T-helper 2 cell (primary cell): ENCODE measurements at regions not wholly inside any gene's neighbourhood (a gene's known extent, or its start where the extent isn't known, plus 50 kb on each side); places are given as distances from the start of the nearest gene placed in this dataset.
A peak's percentile ranks its signal among the peaks of the same experiment; 100 is the strongest.
"Not testable (repeated sequence)": the region's sequence is repeated elsewhere in the genome, so short reads cannot be mapped to it uniquely, and the experiment has no call there.

ENCODE experiments used
- DNase-seq, 5 experiments: peaks; one replicate each; pipeline versions ENCODE4 v3.0.0 to v3.0.0-alpha.2; 2012 to 2022

DNA sequence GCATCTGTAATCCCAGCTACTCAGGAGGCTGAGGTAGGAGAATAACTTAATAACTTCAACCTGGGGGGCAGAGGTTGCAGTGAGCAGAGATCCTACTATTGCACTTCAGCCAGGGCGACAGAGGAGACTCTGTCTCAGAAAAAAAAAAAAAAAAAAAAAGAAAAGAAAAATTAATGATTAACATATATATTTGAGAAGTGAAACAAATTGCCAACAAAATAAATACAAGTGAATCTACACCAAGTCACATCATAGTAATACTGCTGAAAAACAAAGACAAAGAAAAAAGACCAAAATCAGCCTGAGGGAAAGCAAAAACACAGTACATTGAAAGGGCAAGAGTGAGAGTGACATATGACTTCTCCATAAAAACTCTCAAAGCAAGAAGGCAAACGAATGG lies 123.7 kb downstream of the CASP12 start:
- no peak for DNase-seq

DNA sequence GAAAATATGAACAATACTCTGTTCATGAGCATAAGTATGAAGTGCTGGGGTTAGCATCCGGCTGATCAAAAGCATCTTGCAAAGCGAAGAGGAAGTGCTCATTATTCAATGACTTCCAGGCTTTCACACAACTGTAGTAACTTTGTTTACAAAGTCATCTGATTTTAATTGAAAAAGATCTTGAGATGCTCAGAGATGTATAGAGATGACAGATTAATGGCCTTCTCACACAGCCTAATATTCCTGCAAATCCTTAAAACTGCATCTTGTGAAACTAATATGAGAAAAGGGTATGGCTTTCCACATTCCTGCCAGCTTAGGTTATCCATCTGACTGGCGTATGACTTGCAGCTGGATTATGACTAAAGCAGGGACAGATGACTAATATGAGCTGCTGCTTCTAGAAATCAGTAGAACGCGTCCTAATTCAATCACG lies 125.4 kb downstream of the CASP12 start:
- peak in 1 of 5 experiments; percentile 49 for DNase-seq

DNA sequence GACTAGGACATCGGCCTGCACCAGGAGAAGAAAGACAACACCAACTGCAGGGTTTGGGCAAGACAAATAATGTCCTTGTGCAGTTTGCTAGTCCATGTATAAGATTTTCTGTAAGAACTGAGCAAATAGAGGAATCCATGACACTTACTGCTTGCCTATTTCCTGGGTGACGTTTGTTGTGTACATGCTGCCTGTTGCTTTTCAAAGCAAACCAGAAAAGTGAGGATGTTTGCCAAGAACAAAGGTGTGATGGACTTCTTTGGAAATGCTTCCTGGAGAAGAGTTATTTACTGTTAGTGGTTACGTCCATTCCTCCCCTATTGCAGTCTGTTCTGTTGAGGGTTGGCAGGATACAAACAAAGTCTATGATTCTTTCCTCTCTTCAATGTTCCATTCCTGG lies 126.5 kb downstream of the CASP12 start:
- no peak for DNase-seq

DNA sequence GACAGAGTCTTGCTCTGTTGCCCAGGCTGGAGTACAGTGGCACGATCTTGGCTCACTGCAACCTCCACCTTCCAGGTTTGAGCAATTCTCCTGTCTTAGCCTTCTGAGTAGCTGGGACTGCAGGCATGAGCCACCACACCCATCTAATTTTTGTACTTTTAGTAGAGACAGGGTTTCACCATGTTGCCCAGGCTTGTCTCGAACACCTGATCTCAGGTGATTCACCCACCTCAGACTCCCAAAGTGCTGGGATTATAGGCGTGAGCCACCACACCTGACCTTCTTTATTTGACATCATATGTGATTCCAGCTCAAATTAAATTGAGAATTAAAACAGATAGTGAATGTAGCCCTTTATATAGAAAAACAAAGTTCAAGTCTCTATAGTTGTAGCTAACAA lies 127.2 kb downstream of the CASP12 start:
- DNase-seq, result not testable (repeated sequence)

DNA sequence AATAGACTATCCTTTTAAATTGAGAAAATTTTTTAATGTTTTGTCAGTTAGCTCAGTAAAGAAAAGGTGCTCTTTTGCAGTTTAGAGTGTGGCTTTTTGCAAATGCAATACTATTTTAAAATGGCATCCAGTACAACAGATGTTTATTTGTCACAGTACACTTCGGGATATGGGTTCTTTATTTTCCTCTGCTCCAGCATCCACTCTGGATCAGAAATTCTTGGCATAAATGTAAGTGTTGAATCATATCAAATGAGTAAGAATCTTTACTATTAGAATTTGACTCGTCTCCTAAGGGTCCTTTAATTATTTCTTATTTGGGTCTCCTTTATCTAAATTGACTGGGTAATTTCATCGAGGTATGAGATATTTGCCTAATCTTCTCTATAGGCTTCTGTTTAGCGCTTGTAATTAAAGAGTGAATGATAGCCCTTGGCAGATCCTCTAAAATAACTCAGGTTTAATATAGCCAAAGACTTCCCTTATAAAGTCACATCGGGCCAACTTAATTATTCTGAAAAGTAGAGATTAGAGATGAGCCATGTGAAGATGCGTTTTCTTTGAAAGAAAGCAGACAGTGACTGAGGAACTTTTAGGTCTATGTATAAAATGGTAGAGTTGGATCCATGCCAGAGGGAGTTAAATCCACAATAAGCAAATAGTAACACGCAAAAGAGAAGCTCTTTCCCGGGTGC lies 132.7 kb downstream of the CASP12 start:
- no peak for DNase-seq

DNA sequence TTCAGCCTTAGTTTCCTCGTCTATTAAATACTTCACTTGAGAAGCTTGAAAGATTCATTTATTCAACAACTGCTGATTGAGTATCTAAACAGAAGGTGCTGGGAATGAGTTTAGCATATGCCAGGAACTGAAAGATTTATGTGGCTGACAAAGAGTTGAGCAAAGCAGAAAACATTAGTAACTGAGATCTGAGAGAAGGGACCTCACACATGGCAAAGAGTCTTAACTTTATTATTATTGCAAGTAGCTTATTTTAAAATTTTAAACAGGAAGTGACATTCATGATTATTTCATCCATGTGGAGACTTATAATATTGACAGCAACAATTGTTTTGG lies 133.6 kb downstream of the CASP12 start:
- peak in 1 of 5 experiments; percentile 5 for DNase-seq

DNA sequence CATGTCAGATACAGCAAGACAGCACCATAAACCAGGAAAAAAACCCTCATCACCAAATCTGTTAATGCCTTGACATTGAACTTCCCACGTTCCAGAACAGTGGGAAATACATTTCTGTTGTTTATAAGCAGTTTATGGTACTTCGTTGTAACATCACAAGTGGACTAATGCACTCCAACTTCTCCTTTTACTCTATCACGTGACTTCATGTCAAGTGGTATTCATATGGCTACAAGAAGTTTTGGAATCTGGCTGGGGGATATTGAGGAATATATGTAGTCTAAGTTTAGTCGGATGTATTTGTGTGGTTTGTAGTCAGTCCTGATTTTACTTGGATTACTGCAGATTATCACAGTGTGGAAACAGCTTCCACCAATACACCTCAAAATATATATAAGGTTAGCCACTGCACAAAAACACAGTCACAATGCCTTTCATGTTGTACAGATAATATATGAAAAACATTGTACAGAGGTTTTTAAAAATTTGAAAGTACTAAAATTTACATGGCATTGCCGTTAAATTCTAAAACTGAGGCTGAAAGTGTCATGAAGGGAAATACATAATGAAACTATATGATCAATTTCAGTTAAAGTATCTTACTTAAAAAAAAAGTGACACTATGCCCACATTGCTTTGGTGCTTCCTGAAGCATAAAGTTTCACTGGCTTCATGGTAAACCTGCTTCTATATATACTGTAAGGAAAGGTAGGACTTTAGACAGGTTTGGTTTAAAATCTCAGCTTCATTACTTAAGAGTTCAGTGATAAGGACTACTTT lies 134.1 kb downstream of the CASP12 start:
- peak in 1 of 5 experiments; percentile 19 for DNase-seq

DNA sequence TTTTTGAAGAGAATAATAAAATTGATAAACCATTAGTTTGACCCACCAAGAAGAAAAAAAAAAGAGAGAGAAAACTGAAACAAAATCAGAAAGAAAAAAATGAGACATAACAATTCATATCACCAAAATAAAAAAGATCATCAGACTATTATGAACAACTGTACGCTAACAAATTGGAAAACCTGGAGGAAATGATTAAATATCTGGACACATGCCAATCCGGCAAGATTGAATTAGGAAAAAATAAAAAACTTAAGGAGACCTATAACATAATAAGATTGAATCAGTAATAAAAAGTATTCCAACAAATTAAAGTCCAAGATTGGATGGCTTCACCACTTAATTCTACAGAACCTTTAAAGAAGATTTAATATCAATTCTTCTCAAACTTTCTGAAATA lies 136.7 kb downstream of the CASP12 start:
- DNase-seq, result no peak

DNA sequence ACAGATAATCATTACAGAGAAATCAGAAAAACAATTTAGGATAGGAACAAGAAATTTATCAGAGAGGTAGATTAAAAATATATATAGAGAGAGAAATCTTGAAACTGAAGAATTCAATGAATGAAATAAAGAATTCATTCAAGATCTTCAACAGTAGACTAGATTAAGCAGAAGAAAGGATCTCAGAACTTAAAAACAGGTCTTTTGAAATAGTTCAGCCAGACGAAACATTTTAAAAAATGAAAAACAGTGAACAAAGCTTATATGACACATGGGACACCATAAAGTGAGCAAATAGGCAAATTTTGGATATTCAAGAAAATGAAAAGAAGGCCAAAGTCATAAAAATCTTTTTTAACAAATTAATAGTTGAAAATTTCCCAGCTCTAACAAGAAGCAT lies 138.8 kb downstream of the CASP12 start:
- no peak for DNase-seq

DNA sequence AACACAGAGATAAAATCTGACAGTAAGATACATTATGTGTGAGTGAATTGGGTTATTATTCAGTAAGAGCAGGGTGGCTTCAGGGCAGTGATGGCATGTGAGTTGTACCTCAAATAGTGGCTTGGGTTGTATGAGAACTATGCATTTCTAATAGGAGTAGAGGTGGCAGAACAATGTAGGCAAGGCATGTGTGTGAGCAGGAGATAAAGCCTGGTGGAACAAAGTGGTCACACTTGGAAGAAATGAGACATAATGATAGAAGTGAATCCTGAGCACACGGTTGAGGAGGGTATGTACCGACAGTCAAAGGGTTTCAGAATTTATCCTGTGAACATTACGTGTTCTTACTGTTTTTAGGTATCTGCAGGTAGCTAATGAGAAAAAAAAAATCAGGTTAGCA lies 159.3 kb downstream of the CASP12 start:
- DNase-seq, result peak in 1 of 5 experiments; percentile 31

DNA sequence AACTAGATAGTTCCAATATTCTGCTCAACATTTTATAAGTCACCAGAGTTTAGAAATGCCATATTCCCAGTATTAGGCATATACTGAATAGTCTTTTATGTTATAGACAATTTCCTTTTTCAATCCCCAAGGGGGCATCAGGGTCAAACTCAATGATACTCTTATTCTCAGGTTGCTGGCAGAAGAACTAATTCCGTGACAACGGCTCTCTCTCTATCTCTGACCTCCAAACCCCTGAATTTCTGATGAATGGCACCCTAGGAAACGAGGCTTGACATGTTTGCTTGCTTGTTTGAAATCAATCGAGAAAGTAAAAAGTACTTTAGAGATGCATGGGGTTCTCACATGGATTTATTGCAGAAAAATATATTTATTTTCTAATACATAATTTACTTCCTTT lies 160.1 kb downstream of the CASP12 start:
- no peak for DNase-seq

DNA sequence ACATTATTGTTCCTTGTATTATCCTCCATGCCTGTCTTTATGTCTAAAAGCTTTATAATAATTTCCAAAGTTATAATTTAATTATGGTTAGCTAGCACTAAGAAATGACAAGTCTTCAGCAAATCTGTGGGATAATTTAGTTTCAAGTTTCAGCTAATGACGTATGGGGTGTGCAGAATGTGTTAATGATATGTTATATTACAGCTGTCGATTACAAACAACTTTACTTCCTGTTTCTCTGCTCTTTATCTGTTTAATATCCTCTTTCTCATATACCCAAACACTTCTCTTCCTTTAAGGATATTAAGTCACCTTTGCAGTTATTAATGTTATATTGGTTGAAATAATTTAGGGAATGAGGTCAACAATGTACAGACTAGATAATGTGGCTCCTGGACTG lies 161.8 kb downstream of the CASP12 start:
- peak in 1 of 5 experiments; percentile 8 for DNase-seq

DNA sequence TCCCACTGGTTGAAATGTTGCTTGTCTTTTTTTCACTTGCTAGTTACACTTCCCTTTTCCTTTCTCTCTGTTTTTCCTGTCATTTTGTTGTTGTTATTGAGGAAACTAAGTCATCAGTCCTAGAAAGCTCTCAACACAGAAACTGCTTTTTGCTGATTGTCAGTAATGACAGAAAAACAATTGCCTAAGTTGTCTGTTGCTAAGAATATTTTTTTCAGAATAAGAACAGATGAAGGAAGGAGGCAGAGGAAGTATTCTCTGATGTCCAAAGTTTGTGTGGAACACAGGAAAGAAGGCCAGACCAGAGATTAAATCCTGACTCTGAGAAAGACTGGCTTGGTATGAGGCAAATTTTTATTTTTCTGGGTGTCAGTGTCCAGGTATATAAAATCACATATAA lies 163.3 kb downstream of the CASP12 start:
- DNase-seq, result no peak

DNA sequence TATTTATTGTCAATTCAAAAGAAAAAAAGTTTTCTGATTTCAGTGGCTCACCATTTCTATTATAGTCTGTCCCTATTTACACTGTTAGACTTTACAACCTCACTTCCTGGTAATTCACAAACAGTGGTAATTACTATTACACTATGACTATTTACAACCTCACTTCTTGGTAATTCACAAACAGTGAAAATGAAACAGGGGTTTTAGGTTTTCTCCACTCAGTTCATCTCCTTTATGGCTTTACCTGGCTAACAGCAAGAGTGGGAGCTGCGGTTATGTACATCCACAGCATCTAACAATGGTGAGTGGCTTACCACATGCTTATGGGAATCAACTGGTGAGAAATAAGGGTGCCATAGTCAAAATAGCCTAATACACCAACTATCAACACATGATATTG lies 166.4 kb downstream of the CASP12 start:
- DNase-seq, result peak in 1 of 5 experiments; percentile 81

DNA sequence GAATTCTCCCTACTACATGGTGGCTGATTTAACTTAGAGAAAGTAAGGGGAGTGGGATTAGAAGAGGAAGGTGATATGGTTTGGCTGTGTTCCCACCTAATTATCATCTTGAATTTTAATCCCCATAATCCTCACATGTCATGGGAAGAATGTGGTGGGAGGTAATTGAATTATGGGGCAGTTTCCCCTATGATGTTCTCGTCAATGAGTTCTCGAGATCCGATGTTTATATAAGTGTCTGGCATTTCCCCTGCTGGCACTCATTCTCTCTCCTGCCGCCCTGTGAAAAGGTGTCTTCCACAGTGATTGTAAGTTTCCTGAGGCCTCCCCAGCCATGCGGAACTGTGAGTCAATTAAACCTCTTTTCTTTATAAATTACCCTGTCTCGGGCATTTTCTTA lies 169.3 kb downstream of the CASP12 start:
- no peak for DNase-seq

DNA sequence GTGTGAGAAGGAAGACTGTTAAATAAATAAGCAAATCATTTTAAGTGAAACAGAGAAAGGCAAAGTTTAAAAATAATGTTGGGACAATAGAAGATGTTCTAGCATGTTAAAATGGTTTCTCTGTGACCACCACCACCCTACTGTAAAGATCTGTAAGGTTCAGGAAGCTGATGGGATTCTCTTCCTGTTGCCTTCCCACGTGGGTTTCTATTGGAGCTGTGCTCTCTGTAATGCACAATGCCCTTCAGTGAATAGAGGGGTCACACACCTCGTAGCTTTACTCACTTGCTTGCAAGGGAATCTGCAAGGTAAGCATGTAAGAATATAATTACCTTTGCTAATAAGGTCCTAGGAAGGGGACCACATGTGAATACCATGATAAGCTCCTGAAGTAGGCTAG lies 170.5 kb downstream of the CASP12 start:
- no peak for DNase-seq

DNA sequence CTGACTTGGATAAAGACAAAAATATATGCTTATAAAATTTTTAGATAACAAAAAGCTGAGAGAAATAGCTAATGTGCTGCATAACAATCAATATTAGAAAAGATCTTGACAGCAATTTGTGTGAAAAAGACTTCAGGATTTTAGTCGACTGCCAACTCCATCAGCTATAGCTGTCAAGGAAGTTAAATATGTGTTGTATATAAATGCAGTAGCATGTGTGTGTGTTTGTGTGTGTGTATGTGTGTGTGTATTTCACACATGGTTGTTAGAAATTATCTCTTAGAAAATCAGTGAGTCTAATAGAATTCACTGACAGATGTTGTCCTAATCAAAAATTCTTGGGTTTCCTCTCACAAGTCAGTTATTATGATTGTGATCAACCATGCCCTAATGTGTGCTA lies 171.2 kb downstream of the CASP12 start:
- DNase-seq, result no peak

DNA sequence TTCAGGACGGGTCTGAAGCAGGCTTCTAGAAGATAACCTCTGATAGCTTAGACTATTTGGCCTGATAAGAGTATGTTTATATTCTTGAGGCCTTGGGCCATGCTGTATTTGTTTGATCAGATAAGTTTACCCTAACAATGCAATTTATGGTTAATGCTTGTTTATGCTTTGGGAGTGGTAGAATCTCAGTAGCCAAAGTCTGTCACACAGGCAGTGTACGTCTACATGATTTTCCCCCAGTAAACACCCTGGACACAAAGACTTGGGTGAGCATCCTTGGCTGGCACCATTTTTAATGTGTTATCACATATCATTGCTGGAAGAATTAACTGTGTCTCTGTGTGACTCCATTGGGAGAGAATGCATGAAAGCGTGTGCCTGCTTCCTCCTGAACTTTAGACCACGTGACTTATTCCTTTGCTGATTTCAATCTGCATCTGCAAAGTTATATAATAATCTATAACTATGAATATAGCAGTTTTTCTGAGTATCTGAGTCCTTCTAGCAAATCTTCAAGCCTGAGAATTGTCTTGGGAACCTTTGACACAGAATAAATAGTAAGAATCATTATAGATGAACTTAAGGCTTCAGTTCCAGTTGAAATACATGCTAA lies 172.4 kb downstream of the CASP12 start:
- no peak for DNase-seq

DNA sequence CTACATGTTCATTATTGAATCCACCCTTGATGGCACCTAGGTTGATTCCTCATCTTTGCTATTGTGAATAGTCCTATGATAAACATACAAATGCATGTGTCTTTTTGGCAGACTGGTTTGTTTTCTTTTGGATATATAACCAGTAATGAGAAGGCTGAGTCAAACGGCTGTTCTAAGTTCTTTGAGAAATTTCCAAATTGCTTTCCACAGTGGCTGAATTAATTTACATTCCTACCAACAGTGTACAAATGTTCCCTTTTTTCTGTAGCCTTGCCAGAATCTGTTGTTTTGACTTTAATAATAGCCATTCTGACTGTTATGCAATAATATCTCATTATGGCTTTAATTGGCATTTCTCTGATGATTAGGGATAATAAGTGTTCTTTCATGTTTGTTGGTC lies 184.9 kb downstream of the CASP12 start:
- DNase-seq, result no peak

DNA sequence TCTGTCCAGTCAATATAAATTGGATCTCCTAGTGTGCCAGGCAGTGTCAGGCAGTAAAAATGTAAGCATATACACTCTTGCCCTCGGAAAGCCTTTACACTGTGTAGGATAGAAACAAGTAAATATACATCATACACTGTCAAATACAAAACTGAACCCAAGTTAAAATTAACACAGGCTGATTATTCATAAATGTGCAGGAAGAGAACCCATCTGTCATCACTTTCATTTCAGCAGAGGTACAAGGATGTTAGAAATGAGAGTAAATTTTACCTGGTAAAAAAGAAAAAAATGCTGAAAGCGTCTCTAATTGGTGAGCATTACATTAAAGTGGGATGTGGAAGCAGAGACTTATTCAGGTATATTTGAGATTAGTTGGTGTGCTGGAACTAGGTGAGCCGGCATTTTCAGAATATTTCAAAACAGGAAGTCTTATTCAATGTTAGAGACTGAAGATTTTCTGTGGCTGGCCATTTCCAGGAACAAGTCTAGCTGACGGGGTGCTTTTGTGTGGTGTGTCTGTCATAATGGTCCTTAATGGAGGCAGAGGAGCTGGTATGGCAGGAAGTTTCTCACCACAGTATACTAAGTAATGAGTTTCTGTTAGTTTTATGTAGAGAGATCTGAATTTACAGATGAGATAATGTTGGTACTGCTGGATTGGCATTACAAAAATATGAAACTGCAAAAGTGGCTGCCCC lies 192.6 kb downstream of the CASP12 start:
- peak in 4 of 5 experiments; percentile 39 to 99 (median 66) for DNase-seq

DNA sequence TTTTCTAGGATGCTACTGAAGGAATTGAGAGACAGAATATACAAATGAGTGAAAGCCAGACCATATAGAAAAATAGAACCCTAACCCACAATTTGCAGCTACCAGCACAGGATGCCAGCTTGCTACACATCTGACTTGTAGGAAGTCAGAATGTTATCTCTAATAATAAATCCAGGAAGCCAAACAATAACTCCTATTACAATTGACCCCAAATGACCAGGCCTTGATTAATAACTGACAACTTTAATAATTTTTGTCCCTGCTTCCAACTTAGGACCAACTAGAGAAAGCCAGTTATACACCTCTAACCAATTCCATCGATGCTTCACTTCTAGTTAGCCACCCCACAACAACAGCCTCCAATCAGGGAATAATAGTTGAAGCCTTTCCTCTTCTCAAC lies 193.4 kb downstream of the CASP12 start:
- peak in 1 of 5 experiments; percentile 49 for DNase-seq

DNA sequence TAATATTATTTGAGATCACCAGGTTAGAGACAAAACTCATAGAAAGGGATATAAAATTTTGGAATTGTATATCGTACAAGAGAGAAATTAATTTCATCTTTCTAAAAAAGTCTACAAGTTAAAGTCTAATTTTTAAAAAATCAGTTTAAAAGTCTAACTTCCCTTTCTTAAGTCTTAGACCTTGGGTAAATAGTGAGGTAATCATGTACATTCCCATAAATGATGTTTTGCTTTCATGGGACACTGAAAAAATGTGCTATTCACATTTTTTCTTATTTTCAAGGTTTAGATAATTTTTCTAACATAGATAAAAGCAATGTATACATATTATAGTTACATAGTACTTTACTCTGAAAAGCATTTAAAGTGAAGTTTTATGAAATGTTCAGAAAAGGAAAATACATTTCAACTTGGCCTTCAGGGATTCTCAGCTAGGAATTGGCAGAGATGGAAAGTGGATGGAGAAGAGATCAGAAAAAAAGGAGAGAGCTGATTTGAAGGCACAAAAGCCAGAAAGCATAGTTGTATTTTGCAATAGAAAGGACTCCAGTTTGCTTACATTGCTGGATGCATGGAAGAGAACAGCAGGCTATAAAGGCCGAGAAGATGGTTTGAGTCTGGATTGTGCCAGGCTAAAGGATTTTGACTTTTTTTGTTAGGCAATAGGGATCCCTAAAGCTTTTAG lies 194.0 kb downstream of the CASP12 start:
- peak in 1 of 5 experiments; percentile 6 for DNase-seq

DNA sequence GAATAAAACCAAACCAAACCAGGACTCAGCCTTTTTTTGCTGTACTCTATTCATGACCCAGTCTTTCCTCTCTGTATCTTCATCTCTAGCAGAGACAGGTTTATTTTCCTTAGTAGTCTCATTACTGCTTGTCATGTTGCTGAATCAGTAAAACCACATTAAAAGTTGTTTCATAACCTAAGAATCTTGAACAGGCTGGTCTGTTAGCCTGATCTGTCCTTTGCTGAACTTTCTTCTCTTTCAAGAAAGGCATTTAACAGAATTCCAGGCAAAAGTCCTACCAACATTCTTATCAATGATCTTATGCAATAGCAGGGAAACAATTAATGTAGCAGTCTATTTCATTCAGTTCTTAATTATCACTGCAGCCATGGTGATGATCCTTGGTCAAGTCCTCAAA lies 197.7 kb downstream of the CASP12 start:
- peak in 1 of 5 experiments; percentile 59 for DNase-seq
